SU-DHL-6 (cell line): ENCODE measurements at regions not wholly inside any gene's neighbourhood (a gene's known extent, or its start where the extent isn't known, plus 50 kb on each side); places are given as distances from the start of the nearest gene placed in this dataset.

Source experiments
- H2AFZ ChIP-seq: fragments of 200-600 bp; sonication (generic); 2 replicates; pipeline ENCODE4 v1.6.1; 2014; ENCODE audit warnings: low read depth, mild to moderate bottlenecking, moderate library complexity, mixed read lengths, antibody characterized with exemption, low read length; ENCODE audit not compliant: severe bottlenecking
- H3F3A ChIP-seq: fragments of 200-600 bp; shearing (Covaris generic); 2 replicates; pipeline ENCODE4 v1.6.0; 2016; ENCODE audit warnings: antibody characterized with exemption, mild to moderate bottlenecking; ENCODE audit not compliant: insufficient read depth
- H3K27ac ChIP-seq: fragments of 200-600 bp; sonication (generic); 2 replicates; pipeline ENCODE4 v1.5.1; 2016; ENCODE audit warnings: low read depth, mild to moderate bottlenecking, low read length, moderate library complexity, mixed read lengths
- H3K27me3 ChIP-seq: fragments of 200-600 bp; sonication (generic), shearing (Covaris generic); 2 replicates; pipeline ENCODE4 v1.6.0; 2014; ENCODE audit warnings: mild to moderate bottlenecking, low read length
- H3K36me3 ChIP-seq: fragments of 200-600 bp; sonication (generic); 2 replicates; pipeline ENCODE4 v1.6.1; 2014; ENCODE audit warnings: mild to moderate bottlenecking, low read length, mixed read lengths
- H3K4me2 ChIP-seq: fragments of 300-600, 200-600 bp; shearing (Covaris generic), sonication (generic); 2 replicates; pipeline ENCODE4 v1.6.0; 2014; ENCODE audit warnings: low read length, low read depth, mild to moderate bottlenecking; ENCODE audit not compliant: poor library complexity, severe bottlenecking
- H3K4me3 ChIP-seq: fragments of 200-600 bp; sonication (generic); 2 replicates; pipeline ENCODE4 v1.5.1; 2014; ENCODE audit warnings: antibody characterized with exemption, low read length, mild to moderate bottlenecking, mixed read lengths; ENCODE audit not compliant: insufficient read depth, poor library complexity, severe bottlenecking
- H3K79me2 ChIP-seq: fragments of 200-600 bp; sonication (generic); 2 replicates; pipeline ENCODE4 v1.6.1; 2014; ENCODE audit warnings: mild to moderate bottlenecking, low read length, moderate library complexity; ENCODE audit not compliant: insufficient read depth
- H3K9ac ChIP-seq: fragments of 200-600 bp; sonication (generic); 2 replicates; pipeline ENCODE4 v1.7.0; 2014; ENCODE audit warnings: mild to moderate bottlenecking, low read length
- H3K9me2 ChIP-seq: fragments of 200-600 bp; sonication (generic); replicated peaks from 2 replicates; pipeline ENCODE4 v1.6.1; 2014; ENCODE audit warnings: low read length; ENCODE audit not compliant: insufficient read depth
- H3K9me3 ChIP-seq: fragments of 200-600 bp; sonication (generic); 2 replicates; pipeline ENCODE4 v1.6.1; 2014; ENCODE audit warnings: low read length, mixed read lengths; ENCODE audit not compliant: insufficient read depth
- H4K20me1 ChIP-seq: fragments of 200-600 bp; sonication (generic); 2 replicates; pipeline ENCODE4 v1.6.1; 2014; ENCODE audit warnings: low read depth, mild to moderate bottlenecking, antibody characterized with exemption, low read length, moderate library complexity, mixed read lengths
- EZH2phosphoT487 ChIP-seq: fragments of 200-600 bp; sonication (generic), shearing (Covaris generic); conservative IDR thresholded peaks from 2 replicates; pipeline ENCODE4 v1.6.1; 2018; ENCODE audit warnings: mild to moderate bottlenecking, antibody characterized with exemption, low read length, moderate library complexity, mixed read lengths
- TF ChIP-seq, protein P1 (sequence below): fragments of 200-600 bp; sonication (generic); IDR thresholded peaks from one replicate; pipeline ENCODE4 v1.5.1; 2017; ENCODE audit warnings: antibody characterized with exemption, mild to moderate bottlenecking, low read length, moderate library complexity; ENCODE audit not compliant: insufficient read depth, poor library complexity, severe bottlenecking

DNA sequence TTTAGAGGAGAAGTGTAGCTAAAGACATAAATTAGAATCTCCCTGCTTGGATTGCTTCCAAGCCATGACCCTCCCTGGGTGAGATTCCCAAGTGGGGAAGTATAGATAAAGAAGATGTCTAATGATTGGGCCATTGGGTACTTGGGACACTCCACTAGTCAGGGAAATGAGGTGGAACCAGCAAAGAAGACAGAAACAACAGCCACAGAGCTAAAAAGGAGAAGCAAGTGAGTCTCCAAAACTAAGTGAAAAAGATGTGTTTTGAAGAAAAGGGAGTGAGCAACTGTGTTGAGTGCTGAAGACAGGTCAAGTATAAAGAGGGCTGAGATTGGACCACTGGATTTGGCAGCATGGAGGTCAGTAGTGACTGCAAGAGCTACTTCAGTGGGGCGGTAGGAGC, 61.2 kb upstream of the FOXN2 start:
- no peaks in the 10 kb centered on the region for H3K79me2 ChIP-seq
- no peak overlapping the region for H3K27ac ChIP-seq
- no peak overlapping the region for H2AFZ ChIP-seq
- no peaks in the 10 kb centered on the region for H3K9me2 ChIP-seq
- H3K9ac ChIP-seq: no peak overlapping the region
- no peaks in the 10 kb centered on the region for H4K20me1 ChIP-seq
- H3K9me3 ChIP-seq: no peaks in the 10 kb centered on the region
- no peaks in the 10 kb centered on the region for H3F3A ChIP-seq
- no peaks in the 10 kb centered on the region for H3K36me3 ChIP-seq
- H3K27me3 ChIP-seq: no peaks in the 10 kb centered on the region
- no peak overlapping the region for H3K4me2 ChIP-seq
- TF ChIP-seq, protein P1, sequence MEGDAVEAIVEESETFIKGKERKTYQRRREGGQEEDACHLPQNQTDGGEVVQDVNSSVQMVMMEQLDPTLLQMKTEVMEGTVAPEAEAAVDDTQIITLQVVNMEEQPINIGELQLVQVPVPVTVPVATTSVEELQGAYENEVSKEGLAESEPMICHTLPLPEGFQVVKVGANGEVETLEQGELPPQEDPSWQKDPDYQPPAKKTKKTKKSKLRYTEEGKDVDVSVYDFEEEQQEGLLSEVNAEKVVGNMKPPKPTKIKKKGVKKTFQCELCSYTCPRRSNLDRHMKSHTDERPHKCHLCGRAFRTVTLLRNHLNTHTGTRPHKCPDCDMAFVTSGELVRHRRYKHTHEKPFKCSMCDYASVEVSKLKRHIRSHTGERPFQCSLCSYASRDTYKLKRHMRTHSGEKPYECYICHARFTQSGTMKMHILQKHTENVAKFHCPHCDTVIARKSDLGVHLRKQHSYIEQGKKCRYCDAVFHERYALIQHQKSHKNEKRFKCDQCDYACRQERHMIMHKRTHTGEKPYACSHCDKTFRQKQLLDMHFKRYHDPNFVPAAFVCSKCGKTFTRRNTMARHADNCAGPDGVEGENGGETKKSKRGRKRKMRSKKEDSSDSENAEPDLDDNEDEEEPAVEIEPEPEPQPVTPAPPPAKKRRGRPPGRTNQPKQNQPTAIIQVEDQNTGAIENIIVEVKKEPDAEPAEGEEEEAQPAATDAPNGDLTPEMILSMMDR: no peak
- no peak for TF ChIP-seq EZH2phosphoT487
- no peak overlapping the region for H3K4me3 ChIP-seq

DNA sequence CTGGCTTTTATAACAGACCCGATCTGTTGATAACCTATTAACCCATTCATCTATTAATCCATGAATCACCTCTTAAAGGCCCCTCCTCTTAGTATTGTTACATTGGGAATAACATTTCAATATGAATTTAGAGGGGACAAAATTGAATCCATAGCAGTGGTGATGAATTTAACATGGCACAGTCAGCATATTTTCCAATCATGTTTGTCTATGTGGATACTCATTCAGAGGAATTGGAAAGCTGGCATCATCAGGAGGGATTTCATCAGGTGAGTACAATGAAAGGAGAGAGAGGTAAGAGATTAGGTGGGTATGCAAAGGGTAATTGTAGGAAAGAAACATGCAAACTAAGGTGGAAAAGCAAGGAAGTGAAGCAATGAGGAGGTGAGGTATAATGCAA, 59.6 kb upstream of the FOXN2 start:
- Histone ChIP-seq H4K20me1 (no peaks in the 10 kb centered on the region), H3K9ac (no peak overlapping the region), H3K36me3 (no peaks in the 10 kb centered on the region), H3K4me2 (no peak overlapping the region), H3K9me3 (no peaks in the 10 kb centered on the region), H3F3A (no peaks in the 10 kb centered on the region), H3K79me2 (no peaks in the 10 kb centered on the region), H2AFZ (no peak overlapping the region), H3K27me3 (no peaks in the 10 kb centered on the region), H3K27ac (no peak overlapping the region), H3K9me2 (no peaks in the 10 kb centered on the region), H3K4me3 (no peak overlapping the region)
- no peak for TF ChIP-seq EZH2phosphoT487
- TF ChIP-seq, protein P1: no peak

DNA sequence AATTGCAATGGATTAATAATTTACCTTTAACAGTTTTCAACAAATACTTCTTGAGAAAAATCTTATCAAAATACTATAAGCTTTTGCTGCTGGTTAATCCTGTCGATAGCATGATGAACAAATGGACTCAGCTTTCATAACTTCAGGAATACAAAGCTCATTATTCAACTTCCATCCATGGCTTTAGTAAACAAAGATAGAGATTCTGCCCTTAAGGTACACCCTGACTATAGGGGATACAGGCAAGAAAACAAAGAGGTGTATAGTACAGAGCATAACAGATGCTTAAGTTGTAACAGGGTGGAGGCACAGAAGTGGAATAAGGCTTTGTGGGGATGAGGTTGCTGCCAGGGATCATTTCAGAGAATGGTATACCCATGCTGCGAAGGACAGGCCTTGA, 57.0 kb upstream of the FOXN2 start:
- Histone ChIP-seq H3K27ac (no peak overlapping the region), H3K4me2 (no peak overlapping the region), H3K27me3 (no peaks in the 10 kb centered on the region), H3K79me2 (no peaks in the 10 kb centered on the region), H3K36me3 (no peaks in the 10 kb centered on the region), H3K9me2 (no peaks in the 10 kb centered on the region), H2AFZ (no peak overlapping the region), H3K9ac (no peak overlapping the region), H3K9me3 (no peaks in the 10 kb centered on the region), H4K20me1 (no peaks in the 10 kb centered on the region), H3K4me3 (no peak overlapping the region), H3F3A (no peaks in the 10 kb centered on the region)
- no peak for TF ChIP-seq EZH2phosphoT487

GRCh38 chr2:48258481-48259149, 55.9 kb upstream of the FOXN2 start:
- no peaks in the 10 kb centered on the region for H3K27me3 ChIP-seq
- no peak overlapping the region for H3K4me2 ChIP-seq
- no peaks in the 10 kb centered on the region for H3K9me3 ChIP-seq
- no peaks in the 10 kb centered on the region for H3K9me2 ChIP-seq
- no peaks in the 10 kb centered on the region for H3K79me2 ChIP-seq
- H4K20me1 ChIP-seq: no peaks in the 10 kb centered on the region
- no peak overlapping the region for H3K4me3 ChIP-seq
- H3F3A ChIP-seq: no peaks in the 10 kb centered on the region
- no peak overlapping the region for H3K9ac ChIP-seq
- no peaks in the 10 kb centered on the region for H3K36me3 ChIP-seq
- no peak overlapping the region for H2AFZ ChIP-seq
- no peak for TF ChIP-seq EZH2phosphoT487
- TF ChIP-seq, protein P1: no peak
- no peak overlapping the region for H3K27ac ChIP-seq
